NCI-H345 treated with DMSO at 0.1 percent for 48 hours (cell line): ENCODE measurements at regions not wholly inside any gene's neighbourhood (a gene's known extent, or its start where the extent isn't known, plus 50 kb on each side); places are given as distances from the start of the nearest gene placed in this dataset.
A peak's percentile ranks its signal among the peaks of the same experiment; 100 is the strongest.

Experiments
- DNase-seq: peaks from one replicate; lab custom pipeline; 2025; ENCODE audit not compliant: unreplicated experiment; lab: John Stamatoyannopoulos, UW

DNA sequence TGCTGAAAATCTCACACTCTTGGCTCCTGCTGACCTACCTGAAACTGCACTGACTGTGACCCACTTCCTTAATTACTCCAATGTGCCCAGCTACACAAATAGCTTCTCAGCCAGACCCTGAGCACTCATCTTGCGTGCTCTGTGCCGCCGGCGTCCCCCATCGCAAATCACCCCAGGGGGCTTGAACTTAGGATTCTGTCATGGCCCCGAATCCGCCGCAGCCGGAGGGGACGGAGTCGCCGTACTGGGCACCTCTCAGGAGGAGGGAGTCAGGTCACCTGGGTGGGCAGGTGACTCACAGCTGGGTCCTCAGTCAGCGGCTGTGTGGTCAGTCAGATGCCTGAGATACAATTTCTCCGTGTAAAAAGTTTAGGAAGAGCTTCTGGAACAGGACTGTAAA, 804.9 kb upstream of the SALL3 start:
- no peak for DNase-seq

DNA sequence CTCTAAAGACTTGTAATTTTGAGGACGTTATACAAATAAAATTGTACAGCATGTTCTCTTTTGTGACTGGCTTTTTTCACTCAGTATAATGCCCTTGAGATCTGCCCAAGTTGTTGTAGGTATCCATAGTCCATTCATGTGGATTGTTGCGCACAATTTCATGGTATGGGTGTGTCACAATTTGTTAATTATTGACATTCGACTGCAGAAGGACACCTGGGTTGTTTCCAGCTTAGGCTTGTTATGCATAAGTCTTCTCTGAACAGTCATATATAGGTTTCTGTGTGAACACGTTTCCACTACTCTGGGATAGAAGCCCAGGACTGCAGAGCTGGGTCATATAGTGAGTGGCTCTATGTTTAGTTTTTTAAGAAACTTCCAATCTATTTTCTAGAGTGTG, 800.8 kb upstream of the SALL3 start:
- no peak for DNase-seq

DNA sequence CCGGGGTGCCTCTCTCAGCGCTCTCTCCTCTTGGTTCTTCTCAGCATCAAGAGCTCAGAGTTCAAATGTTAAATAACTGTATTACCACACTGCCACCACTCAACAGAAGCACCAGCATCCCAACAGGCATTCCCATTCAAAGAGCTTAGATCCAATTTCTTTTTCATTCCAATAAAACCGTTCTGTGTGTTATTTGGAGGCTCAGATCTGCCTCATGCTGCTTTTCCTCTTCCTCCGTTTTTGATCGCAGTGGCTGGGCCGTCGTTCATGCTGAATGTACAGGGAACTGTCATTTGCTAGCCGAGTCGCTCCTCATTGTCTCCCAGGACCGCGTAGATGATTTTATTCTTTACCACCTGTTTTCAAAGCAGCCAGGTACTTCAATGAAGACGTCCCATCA, 798.9 kb upstream of the SALL3 start:
- no peak for DNase-seq

DNA sequence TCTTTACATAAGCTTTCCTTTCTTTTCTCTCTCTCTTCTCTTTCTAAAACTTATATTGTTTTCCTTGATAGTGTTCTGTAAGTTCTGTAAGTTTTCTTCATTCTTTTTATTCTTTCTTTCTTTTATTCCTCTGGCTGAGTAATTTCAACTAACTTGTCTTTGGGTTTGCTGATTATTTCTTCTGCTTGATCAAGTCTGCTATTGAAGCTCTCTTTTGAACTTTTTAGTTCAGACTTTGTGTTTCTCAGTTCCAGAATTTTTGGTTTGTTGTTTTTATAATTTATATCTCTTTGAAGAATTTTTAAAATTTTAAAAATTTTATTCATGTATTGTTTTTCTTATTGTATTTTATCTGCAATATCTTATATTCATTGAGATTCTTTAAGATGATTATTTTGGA, 795.8 kb upstream of the SALL3 start:
- no peak for DNase-seq

DNA sequence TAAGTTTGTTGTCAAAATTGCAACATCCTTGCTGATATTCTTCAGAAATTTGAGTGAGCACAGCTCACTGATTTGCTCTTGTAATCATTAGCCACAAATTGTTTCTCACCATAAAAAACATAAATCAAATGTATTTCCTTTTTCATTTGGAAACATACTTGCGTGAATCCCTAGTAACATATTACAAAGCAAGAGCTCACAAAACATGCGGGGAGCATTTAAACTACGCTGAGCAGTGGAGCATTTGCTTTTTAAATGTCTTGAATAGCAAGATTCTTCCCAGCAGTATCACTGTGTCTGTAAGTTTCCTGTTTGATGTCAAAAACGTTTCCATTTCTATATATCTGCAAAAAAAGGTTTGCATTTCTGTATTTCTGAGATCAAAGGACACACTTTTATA, 788.3 kb upstream of the SALL3 start:
- DNase-seq = no peak

DNA sequence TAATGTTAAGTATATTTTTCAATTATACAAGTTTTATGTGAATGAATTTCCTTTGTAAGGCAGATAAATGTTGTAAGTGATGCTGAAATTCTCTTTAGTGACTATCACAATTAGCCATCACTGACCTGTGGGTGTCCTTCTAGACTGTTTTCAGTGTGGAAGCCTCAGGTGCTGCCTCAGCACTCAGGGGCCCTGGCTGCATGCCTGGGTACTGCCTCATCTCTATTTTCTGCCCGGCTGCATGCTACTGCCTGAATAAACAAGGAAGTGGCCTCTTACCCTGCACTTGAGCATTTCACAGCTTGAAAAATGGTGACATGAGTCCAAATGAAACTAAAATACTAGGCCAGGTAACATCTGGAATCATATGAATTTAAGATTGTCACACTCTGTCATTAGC, 787.6 kb upstream of the SALL3 start:
- peak; percentile 83 for DNase-seq

DNA sequence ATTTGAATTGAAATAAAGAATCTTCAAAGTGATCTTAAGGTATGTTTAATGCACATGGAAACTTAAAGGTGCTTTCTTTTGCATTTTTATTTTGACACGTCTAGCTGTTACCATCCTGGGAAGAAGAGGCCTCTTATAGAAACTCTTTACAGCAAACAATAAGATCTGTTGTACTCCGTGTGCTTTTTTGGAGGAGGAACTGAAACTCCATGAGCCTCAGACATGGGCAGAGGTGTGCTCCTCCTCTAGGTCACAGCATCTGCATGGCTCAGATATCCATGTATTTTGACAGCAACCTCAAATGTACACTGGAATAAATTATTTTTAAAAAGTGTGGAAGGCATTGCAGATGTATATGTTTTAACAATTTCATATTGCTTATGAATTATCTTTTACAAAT, 783.3 kb upstream of the SALL3 start:
- no peak for DNase-seq

DNA sequence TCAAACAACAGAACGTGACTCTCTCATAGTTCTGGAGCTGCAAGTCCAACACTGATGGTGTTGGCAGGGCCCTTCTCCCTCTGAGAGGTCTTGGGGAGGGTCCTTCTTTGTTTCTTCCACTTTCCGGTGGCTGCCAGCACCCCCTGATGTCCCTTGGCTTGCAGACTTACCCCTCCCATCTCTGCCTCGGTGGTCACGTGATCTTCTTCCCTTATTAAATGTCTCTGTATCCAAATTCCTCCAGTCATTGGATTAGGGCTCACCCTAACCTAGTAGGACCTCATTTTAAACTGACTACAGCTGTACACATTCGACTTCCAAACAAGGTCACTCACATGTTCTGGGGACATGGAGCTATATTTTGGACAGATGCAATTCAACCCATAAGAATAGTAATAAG, 780.6 kb upstream of the SALL3 start:
- no peak for DNase-seq

DNA sequence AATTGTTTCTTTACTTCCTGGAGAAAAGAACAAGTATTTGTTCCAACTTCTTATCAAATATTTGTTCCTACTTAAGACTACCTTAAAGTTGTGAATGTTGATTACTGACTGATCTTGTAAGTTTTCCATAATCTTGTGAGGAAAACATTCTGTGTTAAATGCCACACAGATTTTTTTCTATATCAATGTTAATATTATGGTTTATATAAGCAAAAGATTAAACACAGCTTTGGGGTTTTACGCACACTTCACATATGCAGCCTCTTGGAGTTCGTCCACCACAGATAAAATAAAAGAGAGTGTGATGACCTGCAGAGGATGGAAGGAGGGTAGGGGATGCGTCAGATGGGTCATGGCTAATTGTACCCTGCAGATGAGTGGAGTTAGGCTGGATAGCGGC, 780.0 kb upstream of the SALL3 start:
- DNase-seq = no peak

DNA sequence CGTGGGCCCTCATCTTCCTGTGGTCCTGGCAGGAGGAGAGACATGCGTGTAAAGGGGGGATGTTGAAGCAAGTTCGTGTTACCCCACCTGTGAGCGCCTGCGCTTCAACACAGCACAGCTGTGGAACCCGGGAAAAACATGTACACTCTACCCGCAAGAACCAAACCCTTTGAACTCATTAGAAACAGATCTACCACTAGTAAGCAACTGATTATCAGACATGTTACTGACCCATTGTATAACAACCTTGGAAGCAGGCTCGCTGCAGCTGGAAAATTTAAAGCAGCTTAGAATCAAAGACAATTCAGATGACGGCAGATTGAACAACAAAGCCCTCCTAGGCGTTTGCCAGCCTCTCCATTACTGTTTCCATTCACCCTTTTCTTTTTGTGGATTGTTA, 771.7 kb upstream of the SALL3 start:
- no peak for DNase-seq

DNA sequence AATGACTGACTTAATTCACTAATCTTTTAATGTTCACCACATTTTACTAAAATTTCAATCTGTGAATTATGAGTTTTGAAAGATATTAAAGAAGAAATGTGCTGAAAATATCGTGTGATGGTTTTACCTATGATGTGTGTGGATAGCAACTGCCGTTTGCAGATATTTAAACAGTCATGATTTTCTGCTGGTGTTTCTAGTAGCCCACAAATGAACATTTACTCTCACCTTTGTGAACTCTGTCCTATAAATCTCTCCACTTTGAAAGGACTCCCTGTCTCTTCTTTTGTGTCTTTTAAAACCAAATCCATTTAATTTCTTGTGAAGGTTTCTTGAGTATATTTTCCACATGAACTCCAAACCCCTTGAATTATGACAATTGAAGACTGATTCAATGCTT, 771.2 kb upstream of the SALL3 start:
- no peak for DNase-seq

DNA sequence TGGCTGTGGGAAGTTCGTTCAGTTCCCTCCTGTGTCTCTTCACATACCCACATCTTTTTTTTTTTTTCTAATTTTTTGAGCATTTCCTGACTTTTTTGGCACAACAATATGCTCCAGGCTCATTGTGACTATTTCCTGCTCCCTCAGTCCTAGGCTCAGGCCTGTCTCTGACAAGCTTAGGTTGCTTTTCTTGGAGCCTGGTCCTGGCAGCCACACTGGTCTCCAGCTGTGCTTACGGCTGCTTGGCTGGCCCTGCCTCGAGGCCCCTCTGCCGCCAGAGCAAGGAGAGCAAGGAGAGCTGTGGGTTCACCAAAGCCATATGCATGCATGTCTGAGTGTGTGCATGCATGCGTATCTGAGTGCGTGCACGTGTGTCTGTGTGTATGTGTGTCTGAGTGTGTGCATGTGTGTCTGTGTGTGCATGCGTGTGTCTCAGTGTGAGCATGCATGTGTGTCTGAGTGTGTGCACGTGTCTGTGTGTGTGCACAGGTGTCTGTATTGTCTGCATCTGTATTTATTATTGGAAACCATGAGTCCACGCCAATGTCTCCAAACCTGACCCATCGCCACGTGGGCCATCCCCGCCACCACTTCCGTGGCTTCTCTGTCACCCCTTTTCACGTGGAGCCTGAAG, 766.1 kb upstream of the SALL3 start:
- DNase-seq = no peak

DNA sequence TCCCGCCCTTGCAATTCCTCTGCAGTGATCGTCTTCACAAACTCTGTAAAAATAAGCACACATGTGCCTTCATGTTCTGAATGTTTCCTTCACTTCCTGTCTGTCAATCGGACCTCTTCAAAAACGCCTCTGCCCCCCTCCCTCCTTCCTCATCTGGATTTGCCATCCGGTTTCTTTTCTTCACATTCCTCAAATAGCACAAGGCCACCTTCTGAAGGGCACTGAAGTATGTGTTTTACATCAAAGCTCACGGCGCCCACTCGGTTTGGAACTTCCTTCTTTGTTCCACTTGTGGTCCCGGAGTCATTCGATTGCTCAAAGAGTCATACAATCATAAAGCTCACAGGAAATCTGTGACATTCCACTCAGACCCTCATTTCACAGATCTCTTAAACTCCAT, 758.1 kb upstream of the SALL3 start:
- DNase-seq = no peak

DNA sequence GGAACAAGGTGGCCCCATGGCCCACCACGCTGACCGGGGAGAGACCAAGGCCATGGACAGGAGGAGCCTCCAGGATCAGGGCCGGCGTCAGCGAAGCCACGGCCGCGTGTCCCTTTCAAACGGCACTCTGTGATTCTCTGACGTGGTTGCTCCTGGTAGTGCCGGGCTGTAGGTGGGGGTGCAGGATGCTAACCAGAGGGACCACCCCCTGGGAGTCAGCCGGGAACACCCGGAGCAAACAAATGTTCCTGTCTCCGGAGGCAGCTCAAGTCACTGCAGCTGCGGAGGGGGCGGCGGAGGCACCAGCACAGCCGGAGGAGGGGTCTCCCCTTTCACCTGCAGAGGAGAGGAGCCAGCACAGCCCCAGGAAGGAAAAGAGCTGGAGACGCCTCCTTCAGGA, 750.6 kb upstream of the SALL3 start:
- DNase-seq = no peak

DNA sequence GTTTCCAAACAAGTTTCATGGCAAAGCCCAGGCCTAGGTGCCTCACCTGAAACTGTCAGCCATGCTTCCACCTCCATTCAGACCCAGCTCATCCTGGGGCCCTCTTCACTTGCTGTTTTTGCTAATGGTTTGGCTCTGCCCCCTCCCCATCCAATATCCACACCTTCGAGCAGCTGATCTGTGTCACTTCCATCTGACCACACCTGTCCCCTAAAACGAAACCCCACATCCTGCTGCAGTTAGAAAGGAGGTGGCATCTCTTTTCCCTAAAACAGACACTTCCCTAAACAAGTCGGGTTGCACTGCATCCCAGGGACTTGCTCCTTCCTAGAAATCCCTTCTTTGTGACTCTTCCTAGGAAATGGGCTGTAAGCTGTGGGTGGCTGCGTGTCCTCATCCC, 748.7 kb upstream of the SALL3 start:
- DNase-seq = no peak

DNA sequence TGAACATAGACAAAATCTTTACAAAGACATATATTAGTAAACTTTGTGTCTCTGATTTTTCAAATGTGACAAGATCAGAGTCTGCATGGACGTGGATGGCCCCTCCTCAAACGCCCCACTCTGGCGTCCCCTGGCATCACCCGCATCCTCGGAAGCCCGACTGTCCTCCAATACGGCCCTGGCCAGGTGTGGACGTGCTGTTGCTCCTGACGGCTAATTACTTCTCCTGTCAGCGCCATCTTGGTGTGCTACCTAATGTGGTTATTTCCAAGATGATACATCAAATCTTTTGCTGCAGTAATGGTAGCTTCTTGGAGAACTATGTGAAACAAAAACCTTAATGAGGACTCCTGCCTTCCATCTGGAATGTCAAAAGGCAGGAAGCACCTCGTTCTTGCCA, 747.4 kb upstream of the SALL3 start:
- DNase-seq = no peak

DNA sequence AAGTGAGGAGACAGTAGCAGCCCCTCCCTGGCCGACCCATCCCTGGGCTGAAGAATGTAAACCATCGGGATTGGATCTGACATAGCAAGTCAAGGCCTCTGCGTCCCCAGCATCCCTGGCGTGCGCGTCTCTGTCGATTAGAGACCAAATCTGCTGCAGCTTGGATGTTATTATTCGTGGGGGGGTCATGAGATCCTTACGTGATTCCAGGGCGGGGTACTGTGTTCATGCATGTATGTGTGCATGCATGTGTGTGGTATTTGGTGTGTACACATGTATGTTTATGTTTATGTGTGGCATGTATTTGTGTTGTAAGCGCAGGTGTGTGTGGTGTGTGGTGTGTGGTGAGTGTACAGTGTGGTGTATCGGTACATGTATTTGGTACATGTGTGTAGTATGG, 741.8 kb upstream of the SALL3 start:
- no peak for DNase-seq

DNA sequence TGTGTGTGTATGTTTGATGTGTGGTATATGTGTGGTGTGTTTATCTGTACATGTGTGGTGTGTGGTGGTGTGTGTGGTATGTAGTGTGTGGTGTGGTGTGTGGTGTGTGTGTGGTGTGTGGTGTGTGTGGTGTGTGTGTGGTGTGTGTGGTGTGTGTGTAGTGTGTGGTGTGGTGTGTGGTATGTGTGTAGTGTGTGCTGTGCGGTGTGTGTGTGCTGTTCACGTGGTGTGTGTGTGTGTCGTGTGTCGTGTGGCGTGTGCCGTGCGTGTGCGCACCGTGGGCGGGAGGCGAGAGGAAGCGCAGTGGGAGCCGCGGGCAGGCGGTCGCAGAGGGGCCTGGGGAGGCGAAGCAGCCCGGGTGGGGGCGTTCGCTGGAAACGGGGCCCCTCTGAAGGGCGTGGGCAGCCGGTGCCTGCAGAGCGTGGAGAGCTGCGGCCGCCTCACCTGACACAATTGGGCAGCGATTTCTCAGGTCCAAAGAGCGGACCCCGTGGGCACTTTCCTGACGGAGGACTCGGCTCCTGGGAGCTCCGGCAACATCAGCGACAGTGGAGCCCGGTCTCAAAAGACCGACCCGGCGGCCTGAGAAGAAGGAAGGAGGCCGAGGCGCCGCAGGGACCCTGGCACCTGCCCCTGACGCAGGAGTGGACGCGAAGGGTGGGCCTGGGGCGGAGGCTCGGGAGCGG, 741.1 kb upstream of the SALL3 start:
- DNase-seq = no peak

DNA sequence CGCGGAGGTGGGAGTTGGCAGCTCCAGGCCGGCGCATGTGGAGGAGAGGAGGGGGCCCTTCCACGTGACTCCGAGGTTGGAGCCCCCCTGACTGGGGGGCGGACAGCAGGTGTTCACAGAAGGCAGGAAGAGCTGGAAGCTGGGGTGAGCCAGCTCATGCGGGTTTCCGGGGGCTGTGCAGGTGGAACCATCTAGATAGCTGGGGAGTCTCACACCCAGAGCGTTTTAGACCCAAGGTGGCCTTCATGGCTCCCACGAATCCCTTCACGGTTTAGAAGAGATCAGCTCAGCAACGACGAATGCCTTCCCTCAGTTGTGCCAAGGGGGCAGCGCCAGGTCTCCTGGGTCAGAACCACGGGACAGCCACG, 740.5 kb upstream of the SALL3 start:
- no peak for DNase-seq

DNA sequence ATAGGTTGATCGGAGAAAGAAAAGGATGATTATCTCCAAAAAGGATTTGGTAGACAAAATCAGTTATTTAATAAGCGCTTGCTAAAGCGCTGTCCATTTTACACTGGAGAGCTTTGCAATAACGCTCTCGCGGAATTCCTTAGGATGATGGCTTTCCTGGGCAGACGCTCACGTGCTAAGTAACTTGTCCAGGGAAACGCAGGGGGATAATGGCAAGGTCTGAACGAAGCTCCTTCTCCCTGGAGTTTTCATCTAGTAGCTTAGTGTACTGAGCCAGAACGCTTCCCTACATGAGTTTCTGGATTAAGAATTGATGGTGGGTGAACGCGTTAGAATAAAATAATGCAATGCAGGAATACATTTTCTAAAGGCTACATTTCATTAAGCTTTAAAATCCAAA, 739.5 kb upstream of the SALL3 start:
- no peak for DNase-seq

DNA sequence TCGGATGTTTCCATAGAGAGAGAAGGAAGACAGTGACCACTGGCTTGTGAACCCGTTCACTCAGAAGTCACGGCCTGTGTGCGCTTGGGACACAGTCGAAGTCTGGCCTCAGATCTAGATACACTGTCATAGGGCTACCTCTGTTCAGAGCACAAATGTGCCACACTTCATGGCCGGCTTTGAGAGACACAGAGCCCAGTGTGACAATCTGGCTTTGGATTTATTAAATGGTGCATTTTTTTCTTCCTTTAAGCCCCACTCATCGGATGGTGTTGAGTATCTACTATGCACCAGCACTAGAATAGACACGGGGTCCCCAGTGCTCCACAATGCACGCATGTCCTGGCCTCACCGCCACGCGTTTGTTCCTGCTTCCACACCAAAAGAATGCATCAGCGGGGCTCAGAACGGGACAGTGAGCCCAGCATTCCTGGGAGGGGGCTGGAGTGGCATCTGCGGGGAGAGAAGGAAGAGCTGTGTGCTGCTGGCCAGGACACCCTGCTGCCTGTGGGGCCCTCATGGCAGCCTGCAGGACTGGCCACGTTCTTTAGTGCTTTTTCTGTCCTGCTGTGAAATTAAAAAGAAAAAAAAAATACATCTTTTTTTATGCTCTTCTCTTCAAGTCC, 738.9 kb upstream of the SALL3 start:
- DNase-seq = no peak

DNA sequence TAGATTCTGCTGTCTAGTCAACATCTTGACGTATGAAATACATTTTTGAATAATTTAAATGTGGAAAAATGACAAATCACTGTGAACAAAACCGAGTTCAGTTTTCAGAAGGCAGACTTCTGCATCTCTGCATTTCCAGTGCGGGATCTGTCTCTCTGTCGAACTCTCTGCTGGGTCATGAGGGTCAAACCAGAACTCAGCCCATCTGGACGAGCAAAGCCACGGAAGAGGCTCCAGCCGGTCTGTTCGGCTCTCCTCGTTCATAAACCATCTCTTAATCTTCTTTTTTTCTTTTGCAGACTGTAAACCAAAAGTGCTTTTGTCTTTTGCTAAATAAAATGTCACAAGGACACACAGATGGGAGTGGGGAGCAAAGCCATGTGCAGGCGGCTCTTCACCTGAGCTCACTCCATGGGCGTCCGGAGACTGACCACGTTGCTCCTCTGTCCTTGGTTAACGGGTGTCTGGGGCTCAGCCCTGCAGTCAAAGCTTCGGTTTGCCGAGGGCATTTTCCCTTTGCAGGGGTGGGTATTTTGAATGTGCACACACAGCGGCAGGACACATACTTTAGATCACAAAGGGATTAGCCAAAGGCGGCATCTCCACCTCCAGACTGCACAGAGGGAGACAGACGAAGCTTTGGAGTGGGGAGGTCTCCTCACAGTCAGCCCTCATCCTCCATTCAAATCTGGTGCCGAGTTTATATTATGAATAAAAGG, 737.9 kb upstream of the SALL3 start:
- DNase-seq = no peak
